ENCODE measurements at regions not wholly inside any gene's neighbourhood (a gene's known extent, or its start where the extent isn't known, plus 50 kb on each side); places are given as distances from the start of the nearest gene placed in this dataset.

DNA sequence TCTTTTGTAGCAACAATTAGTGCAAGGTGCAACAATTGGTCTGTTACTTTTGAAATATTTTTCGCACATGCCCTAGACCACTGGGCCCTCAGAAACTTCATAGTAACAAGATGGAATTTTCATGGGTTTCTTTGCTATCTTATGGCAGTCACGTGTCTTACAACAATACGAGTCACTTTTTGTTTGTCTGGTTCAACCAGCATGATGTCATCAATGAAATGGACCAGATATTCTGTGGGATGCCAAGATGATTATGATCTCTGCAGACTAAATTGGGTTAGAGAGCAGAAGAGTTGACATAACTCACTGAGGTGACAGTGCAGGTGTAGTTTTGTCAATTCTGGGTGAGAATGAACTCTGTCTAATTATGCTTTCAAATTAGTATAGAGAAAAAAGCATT, 239.6 kb upstream of the RIOK2 start:
- TF ChIP-seq, protein P1, sequence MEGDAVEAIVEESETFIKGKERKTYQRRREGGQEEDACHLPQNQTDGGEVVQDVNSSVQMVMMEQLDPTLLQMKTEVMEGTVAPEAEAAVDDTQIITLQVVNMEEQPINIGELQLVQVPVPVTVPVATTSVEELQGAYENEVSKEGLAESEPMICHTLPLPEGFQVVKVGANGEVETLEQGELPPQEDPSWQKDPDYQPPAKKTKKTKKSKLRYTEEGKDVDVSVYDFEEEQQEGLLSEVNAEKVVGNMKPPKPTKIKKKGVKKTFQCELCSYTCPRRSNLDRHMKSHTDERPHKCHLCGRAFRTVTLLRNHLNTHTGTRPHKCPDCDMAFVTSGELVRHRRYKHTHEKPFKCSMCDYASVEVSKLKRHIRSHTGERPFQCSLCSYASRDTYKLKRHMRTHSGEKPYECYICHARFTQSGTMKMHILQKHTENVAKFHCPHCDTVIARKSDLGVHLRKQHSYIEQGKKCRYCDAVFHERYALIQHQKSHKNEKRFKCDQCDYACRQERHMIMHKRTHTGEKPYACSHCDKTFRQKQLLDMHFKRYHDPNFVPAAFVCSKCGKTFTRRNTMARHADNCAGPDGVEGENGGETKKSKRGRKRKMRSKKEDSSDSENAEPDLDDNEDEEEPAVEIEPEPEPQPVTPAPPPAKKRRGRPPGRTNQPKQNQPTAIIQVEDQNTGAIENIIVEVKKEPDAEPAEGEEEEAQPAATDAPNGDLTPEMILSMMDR (IDR thresholded peaks at IDR 0.05): no peak
- TF ChIP-seq POLR2A (IDR thresholded peaks at IDR 0.05): no peak
- no peak for TF ChIP-seq POLR2AphosphoS5 (IDR thresholded peaks at IDR 0.05)
